Activated CD4-positive, alpha-beta T cell treated with anti-CD3 and anti-CD28 coated beads, Interleukin-2, amount 50 U/mL, for 1 hour (primary cell): ENCODE measurements at regions not wholly inside any gene's neighbourhood (a gene's known extent, or its start where the extent isn't known, plus 50 kb on each side); places are given as distances from the start of the nearest gene placed in this dataset.
"Not testable (repeated sequence)": the region's sequence is repeated elsewhere in the genome, so short reads cannot be mapped to it uniquely, and the experiment has no call there.

Experiments
- DNase-seq: peaks from one replicate; pipeline ENCODE4 v3.0.0-alpha.2; 2020

DNA sequence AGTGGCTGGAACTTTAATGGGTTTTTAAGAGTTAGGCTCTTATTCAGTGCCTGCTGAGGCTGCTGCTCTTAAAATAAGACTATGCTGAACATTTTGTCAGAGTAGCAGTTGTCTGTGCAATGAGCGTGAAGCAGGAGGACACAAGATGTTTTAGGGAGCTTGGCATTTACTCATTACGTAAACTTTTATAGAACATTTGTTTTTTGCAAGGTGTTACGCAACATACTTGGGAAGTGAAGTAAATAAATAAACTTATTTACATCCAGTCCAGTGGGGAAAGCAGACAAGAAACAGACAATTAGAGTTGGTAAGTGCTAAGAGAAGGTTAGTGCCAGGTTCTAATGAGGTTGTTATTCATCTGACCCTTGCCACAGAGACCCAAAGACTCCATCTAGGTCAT lies 226.0 kb downstream of the HINT1 start:
- DNase-seq = no peak

DNA sequence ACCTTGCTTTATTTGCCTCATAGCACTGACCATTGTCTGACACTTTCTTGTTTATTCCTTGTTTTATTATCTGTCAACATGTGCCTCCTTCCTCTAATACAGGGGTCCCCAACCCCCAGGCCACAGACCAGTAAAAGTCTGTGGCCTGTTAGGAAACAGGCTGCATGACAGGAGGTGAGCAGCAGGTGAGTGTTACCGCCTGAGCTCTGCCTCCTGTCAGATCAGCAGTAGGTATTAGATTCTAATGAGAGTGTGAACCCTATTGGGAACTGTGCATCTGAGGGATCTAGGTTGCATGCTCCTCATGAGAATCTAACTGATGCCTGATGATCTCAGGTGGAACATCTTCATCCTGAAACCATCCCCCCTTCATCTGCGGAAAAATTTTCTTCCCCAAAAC lies 228.0 kb downstream of the HINT1 start:
- DNase-seq = no peak

DNA sequence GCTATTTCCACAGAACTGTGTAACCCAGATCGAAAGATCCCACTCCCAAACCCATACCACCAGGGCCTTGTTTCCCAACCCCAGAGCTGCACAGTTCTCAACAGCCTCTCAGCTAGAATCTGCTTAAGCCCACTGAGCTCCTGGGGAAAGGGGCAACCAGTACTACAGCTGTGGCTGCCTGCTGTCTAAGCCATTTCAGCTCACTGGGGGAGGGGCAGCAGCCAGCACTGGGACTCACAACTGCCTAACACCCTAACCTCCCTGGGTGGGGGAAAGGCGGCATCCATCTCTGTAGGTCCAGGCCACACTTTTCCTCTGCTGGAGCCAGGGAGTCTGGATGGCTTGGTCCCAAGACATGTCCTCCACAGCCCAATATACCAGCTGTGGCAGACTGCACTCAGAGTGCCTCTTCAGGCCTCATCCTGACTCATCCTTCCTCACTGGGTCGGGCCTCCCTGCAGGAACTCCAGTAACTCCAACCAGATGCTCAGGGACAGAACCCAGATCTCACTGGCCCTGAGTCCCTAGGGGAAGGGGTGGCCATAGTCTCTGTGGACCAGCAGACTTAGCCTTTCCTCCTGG lies 241.4 kb downstream of the HINT1 start:
- DNase-seq = no peak

DNA sequence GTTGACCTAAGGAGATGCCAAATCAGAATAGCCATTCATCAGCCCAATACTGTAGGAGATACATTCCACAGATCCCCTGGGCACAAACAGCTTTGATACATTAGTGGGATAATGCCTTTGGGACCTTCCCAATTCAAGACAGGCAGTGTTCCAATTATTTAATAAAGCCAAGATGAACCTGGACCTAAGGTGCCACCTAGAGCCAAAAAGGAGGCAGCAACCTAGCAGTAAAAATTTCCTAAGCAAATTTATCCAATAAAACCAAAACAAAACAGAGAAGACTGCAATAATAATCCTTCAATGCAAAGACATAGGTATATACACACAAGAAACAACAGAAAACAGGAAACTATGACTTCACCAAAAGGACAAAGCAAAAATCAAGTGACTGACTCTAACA lies 253.0 kb downstream of the HINT1 start:
- DNase-seq = no peak

DNA sequence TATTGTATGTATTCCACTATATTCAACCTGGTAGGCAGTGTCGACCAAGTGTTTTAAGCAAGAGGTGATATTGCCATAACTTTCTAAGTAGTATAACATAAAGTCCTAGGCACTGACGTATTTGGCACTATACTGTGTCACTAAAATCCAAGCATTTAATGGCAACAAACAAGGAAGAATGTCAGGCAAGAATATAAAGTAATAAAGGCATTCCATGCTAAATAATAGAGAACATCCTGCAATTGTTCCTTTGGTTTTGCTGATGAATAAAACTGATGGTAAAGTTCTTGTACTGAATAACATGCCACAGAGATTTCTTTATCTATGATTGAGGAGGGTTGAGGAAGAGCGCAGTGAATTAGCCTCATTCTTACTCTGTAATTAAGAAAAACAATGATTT lies 256.9 kb downstream of the HINT1 start:
- no peak for DNase-seq

DNA sequence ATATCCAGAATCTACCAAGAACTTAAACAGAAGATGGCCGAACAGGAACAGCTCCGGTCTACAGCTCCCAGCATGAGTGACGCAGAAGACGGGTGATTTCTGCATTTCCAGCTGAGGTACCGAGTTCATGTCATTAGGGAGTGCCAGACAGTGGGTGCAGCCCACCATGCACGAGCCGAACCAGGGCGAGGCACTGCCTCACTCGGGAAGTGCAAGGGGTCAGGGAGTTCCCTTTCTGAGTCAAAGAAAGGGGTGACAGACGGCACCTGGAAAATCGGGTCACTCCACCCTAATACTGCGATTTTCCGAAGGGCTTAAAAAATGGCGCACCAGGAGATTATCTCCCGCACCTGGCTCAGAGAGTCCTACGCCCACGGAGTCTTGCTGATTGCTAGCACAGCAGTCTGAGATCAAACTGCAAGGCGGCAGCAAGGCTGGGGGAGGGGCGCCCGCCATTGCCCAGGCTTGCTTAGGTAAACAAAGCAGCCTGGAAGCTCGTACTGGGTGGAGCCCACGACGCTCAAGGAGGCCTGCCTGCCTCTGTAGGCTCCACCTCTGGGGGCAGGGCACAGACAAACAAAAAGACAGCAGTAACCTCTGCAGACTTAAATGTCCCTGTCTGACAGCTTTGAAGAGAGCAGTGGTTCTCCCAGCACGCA lies 267.4 kb downstream of the HINT1 start:
- DNase-seq = not testable (repeated sequence)

DNA sequence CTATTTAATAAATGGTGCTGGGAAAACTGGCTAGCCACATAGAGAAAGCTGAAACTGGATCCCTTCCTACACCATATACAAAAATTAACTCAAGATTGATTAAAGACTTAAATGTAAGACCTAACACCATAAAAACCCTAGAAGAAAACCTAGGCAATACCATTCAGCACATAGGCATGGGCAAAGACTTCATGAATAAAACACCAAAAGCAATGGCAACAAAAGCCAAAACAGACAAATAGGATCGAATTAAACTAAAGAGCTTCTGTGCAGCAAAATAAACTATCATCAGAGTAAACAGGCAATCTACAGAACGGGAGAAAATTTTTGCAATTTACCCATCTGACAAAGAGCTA lies 267.9 kb downstream of the HINT1 start:
- not testable (repeated sequence) for DNase-seq

DNA sequence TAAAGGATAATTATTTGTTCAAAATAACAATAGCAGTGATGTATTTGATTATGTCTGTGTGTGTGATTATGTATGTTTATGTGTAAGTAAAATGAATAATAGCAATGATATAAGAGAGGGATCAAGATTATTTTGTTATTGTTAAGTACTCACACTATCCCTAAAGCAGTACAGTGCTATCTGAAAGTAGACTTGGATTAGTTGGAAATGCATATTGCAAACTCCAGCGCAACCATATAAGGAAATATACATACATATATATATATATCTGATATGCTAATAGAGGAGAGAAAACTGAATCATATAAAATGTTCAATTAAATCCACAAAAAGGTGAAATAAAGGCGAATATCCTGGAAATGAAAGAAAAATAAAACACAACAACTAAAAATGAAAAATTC lies 268.4 kb downstream of the HINT1 start:
- DNase-seq = no peak

DNA sequence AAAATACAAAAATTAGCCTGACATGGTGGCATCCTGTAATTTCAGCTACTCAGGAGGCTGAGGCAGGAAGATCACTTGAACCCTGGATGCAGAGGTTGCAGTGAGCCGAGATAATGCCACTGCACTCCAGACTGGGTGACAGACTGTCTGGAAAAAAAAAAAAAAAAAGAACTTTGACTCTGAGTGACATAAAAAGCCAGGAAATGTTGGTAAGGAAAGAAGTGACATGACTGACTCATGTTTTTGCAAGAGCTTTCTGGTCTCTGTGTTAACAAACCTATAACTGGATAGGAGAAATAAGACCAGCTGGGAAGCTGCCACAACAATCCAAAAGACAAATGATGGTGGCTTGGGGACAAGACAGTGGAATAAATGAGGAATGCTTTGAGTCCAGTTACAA lies 272.1 kb downstream of the HINT1 start:
- DNase-seq = no peak

DNA sequence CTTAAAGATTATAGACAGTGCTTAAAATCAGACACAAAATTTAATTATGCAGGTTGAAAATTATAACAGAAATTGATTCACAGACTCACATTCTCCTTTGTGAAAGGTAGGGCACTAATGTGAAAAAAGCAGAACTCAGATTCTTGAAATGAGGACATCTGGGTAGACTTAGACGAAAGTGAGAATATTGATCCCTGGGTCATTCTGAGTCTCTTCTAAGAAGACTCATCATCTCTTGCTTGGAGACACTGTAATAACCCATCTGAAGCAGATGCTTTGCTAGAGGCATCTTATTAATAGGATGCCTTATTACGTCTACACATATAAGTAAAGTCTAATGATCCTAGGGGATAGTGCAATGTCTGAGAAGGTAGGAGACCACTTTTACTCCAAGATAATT lies 274.4 kb downstream of the HINT1 start:
- no peak for DNase-seq

DNA sequence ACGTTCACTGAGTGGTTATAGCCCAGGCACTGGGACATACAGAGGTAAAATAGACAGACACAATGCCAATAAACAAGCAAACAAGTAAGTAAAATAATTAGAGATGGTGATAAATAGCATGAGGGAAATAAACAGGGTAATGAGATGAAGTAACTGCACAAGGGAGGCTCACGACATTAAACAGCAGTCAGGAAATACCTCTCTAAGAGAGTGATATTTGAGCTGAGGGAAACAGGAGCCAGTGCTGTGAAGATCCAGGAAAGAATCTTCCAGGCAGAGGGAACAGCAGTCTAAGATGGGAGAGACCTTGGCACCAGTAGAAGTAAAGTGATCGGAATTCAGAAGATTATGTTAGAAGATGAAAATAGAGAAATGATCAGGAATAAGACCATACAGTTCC lies 279.4 kb downstream of the HINT1 start:
- no peak for DNase-seq

DNA sequence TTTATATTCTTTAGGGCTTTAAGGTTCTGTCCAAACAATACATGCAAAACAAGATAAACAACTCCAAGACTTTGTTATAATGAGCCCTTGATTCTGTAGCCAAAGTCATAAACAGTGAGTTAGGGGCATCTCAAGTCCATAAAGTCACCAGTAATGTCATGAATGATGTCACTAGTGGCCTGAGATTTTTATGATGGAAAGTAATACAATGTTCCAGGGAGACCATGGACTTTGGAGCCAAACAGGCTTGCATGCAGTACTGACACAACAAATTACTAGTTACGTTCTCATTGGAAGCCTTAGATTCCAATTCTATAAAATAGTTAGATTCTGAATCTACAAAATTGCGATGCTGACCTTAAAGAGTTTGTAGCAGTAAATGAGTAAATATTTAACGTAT lies 280.0 kb downstream of the HINT1 start:
- DNase-seq = no peak

DNA sequence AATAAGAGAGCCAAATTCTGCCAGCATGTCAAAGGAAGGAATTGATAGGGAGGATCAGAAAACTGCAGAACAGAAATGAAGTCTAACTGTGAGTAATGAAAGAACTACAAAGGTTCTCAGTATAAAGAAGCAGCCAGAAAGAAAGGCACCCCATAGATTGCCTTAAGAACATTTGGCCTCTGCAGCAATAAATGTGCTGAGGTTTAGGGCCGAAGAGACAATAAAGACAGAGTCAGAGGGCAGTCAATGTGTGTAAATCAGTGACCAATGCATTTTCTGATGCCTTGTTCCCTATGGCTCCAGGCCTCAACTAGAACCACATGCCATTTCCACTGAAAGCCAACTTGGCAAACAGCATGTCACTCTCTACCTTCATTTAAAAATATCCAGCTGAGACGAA lies 281.0 kb downstream of the HINT1 start:
- DNase-seq = no peak

DNA sequence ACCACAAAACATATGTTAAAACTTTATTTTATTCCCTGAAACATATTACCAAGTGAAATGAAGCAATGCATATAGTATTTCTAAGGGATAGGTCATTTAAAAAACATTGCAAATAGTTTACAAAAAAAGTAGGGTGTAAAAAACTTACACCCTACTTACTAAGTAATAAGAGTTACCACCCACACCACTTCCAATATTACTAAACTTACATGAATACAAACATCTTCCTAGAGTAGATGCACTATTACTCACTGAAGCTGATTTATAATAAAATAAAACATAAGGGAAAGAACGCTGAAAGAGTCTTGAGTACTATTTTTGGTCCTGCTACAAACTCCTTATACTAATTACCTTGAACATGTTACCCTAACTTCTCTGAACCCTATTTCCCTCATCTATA lies 289.4 kb downstream of the HINT1 start:
- no peak for DNase-seq

DNA sequence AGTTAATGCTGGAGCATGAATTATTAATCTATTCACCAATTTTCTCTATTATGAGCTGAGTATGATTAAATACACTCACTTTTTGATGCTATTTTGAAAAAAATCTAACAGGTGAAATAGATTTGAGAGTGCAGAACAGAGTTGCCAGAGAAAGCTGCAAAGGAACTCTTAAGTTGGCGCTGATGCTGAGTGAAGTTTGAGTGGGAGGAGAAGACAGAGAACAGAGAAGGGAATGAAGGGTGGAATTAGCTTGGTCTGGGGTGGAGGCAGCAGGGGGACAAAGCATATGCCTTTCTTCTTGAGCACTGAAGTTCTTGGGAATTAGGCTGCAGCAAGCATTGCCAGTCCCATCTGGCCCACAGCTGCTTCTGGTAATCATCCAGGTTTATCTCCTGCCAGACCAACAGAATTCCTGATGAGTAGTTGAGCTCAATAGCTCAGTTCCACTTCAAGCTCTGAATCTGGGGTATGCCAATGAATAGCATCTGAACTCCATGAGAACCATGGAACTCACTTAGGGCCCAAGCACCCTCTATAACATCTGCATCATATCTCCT lies 290.1 kb downstream of the HINT1 start:
- no peak for DNase-seq

DNA sequence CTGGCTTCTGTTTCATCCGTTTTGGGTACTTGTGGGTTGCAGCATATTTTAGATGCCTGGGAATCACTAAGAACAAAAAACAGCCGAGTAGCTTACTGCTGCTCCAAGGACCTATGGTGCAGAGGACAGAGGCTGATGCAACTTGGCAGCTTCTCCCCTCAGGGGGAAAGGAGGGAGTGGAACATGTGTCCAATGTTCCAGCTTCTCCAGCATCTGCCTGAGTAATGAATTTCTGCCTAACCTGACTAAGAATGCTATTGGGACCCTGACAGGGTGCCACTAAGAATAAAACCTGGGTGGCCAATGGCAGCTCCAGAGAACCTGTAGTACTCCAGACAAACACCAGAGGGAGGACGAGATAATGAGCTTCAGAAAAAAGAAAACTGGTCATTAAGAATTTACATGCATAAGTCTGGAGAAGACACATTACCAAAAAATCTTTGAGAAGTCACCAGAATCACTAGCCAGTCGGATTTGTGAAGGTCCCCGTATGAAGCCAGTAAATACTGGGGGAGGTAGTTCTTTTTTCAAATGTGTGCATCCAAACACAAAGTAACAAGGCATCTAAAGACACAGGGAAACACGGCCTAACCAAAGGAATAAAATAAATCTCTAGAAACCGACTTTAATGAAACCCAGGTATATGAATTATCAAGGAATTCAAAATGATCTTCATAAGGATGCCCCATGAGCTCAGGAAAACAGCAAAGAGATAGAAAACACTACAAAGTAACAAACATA lies 293.5 kb downstream of the HINT1 start:
- DNase-seq = peak; percentile 33

DNA sequence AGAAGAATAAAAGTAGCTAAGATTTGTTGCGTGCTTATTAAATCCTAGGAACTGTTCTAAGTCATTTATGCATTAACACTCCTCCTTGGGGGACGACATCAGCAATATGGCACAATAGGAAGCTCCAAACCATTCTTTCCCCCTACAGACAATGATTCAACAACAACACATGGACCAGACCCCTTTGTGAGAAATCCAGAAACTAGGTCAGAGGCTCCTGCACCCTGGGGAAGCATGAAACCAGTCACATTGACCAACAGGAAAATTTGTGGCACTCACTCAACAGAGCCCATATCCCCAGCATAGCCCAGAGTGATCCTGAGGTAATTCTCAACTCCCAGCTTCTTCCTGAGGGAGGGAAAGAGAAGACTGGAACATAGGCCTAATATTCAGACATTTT lies 294.4 kb downstream of the HINT1 start:
- no peak for DNase-seq

DNA sequence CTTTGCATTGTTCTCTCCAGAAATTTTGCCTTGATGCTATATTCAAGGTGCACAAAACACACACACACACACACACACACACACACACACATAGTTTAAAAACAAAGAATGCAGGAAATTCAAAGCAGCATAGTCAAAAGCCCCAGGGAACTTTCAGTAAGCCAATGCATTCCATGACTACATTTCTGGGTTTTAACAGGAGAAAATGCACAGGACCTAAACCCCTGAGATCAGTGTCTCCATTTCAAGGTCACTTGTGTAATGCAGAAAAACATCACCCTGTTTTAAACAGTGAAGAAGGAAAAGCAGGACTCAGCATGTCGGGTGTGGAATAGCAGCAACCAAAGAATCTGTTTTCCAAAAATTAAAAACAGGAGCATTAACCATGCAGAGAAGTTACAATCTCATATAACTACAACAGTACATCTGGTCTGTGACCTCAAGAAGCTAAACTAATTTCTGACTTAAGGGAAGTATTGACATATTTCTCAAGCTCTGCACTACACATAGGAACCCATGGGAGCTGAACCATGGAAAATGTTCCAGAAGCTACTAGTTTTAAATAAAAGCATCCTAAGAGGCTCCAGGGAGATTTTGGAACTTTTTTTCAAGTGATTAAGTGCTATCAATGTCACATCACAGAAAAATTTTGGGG lies 296.7 kb downstream of the HINT1 start:
- no peak for DNase-seq

DNA sequence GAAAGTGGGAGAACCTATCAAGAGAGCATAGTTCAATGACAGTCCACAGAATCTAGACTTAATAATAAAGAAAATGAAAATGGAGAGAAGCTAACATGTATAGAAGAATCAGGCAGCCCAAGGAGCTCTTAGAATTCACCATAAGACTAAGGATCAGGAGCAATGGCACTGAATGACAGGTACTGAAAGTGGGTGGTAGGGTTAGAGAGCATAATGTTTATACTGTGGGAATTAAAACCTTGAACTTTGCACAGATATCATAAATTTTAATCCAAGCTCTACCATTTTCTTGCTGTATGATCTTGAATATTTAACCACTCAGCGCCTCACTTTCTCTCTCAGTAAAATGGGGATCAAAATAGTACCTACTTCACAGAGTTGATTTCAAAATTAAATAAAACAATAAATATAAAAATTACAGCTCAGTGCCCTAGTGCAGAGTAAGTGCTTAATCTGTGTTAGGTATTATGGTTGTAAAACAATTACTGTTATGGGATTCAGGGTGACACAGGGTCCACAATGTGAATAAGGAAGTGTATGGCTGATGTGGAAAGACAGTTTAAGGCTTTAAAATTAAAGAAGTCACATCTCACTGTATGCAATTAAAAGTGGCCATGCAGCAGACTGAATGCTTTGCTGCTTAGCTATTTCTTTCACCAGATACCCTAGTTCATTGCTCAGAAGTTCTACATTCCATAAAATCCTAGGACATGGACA lies 319.8 kb downstream of the HINT1 start:
- no peak for DNase-seq

DNA sequence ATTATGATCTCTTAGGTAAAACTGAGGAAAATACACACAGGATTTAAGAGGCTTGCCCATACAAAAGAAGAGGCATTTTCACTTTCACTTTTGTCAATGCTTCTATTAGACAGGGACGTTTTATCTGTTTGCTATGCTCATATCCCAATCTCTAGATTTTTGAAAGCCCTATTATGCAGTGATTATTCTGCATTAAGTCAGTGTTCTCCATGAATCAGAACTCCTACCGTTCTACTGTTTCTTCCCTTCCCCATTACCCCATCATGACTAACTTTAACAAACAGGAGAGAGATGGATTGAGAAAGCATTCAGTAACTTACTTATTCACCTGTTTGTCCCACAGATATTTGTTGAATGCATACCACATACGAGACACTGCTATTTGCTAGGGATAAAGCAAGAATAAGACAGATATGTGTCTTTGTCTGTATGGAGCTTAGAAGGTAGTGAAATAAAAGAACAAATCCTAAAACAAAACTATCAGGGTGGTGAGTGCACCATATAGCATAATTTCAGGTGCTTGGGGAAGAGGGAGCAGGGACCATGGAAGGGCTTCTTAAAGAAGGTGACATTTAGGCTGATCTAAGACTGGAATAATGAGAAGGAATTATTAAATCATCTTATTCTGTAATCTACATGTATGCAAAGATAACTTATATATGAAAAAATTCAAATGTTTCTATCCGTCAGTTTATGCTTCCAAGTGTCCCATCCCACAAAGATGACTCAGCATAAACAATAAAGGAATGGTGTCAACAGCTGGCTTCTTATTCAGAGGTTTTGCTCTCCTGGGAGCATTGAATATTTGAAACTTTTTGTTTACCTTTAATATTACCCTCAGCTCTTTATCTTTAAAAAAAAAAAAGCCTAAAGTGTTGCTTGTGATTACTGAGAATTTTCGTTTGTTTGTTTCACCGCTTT lies 328.1 kb downstream of the HINT1 start:
- no peak for DNase-seq

DNA sequence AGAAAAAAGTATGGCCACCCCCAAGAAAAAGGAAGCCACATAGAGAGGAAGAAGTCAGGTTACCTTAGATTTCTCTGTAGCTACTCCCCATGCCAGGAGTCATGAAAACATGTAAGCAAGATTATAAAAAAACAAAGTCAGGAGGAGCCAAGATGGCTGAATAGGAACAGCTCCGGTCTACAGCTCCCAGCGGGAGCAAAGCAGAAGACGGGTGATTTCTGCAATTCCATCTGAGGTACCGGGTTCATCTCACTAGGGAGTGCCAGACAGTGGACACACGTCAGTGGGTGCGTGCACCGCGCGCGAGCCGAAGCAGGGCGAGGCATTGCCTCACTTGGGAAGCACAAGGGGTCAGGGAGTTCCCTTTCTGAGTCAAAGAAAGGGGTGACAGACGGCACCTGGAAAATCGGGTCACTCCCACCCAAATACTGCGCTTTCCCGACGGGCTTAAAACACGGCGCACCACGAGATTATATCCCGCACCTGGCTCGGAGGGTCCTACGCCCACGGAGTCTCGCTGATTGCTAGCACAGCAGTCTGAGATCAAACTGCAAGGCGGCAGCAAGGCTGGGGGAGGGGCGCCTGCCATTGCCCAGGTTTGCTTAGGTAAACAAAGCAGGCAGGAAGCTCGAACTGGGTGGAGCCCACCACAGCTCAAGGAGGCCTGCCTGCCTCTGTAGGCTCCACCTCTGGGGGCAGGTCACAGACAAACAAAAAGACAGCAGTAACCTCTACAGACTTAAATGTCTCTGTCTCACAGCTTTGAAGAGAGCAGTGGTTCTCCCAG lies 347.3 kb downstream of the HINT1 start:
- not testable (repeated sequence) for DNase-seq
